GM08714 (cell line): ENCODE measurements at regions not wholly inside any gene's neighbourhood (a gene's known extent, or its start where the extent isn't known, plus 50 kb on each side); places are given as distances from the start of the nearest gene placed in this dataset.

Experiments
- H3K4me3 ChIP-seq: fragments of 200-500 bp; sonication (Bioruptor generic); 2 replicates; pipeline ENCODE4 v1.5.1; 2014; ENCODE audit warnings: mild to moderate bottlenecking, low read length, inconsistent platforms
- ZNF274 ChIP-seq: IDR thresholded peaks from 2 replicates; pipeline ENCODE4 v1.6.1; 2012; ENCODE audit warnings: mild to moderate bottlenecking, low read depth, low read length

DNA sequence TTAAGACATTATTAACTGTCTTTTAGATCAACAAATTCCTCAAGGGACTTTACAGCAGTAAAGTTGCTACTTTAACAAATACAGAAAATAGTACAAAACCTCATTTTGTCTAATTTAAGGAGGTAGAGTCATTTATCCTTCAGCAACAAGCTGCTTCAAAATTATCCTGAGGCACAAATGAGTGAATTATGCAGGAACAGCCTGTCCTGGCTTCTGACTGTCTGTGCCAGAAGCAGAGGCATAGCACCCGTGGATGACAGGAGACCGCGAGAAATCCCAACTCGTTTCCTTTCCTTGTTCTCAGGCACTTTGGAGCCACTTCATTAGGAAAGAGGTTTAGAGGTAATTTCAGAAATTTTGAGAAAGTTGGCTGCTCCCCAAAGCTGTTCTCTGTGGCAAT is 549.2 kb upstream of the BTBD3 start:
- no peak for TF ChIP-seq ZNF274
- H3K4me3 ChIP-seq = no peak overlapping the region

DNA sequence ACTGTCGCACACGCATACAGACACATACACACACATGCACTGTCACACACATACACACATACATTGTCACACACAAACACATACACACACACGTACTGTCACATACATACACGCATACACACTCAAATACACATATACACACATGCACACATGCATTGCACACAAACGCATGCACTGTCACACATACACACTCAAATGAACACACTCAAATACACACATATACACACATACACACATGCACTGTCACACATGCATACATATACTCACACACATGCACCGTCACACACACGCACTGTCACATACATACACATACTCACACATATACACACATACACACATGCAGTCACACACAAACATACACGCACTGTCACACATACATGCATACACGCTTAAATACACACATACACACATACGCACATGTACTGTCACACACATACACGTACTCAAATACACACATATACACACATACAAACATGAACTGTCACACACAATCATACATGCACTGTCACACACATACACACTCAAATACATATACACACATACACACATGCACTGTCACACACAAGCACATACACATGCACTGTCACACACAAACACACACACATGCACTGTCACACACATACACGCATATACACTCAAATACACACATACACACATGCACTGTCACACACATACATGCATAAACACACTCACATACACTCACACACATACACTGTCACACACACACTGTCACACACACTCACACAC is 548.6 kb upstream of the BTBD3 start:
- no peak for TF ChIP-seq ZNF274
- no peak overlapping the region for H3K4me3 ChIP-seq

DNA sequence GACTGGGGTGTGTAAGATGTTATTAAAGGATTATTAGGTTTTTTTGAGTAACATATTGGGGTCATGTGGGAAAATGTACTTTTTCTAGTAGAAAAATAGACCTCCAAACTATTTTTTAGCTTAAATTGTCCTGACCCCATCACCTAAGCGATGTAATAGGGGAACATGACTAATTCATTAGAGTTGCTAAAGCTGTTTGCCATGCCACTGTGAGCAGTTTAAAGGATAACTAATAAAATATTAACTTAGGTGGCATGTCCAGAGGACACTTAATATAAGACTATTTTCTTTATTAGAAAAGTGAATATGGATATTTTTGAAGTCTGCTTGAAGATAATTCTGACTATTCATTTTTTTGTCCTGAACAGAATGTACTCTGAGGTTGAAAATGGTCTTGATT is 545.9 kb upstream of the BTBD3 start:
- TF ChIP-seq ZNF274 = no peak
- no peak overlapping the region for H3K4me3 ChIP-seq

DNA sequence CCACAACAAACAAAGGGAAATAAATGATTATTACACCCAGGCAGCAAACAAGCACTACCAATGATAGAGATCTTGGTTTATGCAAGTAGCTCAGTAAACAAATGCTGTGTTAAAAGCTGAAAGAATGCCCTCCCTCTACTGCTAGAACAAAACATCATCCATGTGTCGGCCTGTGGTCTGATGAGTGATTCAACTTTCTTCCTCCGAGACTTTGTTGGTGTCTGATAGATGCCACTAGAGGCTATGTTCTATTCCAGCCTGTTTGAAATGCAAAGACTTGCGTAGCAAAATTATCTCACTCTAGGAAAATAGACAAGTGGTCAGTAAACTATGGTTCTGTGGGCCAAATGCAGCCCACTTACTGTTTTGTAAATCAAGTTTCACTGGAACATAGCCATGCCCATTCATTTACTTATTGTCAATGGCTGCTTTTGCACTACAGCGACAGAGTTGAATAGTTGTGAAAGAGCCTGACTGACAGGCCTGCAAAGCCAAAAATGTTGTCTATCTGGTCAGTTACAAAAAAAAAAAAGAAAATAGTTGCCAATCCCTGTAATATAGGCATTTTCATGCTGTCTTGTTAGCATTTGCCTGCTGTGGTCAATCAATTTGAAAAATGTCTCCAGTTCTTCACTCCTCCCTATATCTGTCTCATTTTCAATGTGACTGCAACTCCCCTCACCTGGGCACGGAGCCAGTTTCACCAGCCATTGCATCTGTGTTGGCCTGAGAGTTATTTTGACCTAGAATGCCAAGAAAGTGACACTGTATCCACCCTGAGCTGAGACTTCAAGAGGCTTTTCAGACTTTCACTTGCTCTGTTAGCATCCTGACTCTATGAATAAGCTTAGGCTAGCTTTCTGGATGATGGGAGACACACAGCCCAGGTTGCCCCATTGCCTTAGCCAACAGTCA is 544.6 kb upstream of the BTBD3 start:
- TF ChIP-seq ZNF274 = no peak
- H3K4me3 ChIP-seq = no peak overlapping the region

DNA sequence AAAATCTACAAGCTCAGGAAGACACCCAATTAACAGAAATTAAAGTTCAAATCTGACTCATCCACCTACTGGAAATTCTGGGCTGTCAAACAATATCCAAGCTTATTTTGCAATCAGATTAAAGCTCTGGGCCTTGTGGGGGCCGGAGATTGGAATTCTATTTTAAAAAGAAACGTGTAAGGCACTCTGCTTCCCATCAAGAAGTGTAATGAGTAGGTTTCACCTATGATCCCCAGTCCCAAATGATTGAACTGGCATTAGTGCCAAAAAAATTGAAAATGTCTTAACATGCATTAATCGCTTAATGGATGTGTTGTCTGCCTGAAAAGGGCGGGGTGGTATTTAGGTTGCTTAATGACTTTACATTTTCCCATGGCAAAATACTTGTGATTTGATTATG is 542.4 kb upstream of the BTBD3 start:
- H3K4me3 ChIP-seq = no peak overlapping the region
- TF ChIP-seq ZNF274 = no peak

DNA sequence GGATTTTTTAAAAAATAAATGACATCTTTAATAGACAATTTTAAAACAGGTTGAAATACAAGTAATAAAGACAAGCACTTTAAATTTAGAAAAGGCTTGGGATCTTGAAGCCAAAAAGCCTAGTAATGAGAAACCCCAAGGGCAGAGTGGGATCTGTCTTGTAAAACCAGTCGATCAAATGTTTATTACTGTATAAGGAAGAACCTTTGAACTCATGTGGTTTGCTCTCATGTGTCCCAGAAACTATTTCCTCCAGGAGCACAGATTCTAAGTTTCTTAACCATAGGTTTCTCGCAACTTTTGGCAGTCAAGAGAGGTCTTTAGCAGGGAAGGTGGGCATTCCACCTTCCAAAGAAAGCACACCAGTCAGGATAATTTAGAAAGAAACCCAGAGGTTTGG is 541.7 kb upstream of the BTBD3 start:
- no peak overlapping the region for H3K4me3 ChIP-seq
- TF ChIP-seq ZNF274 = no peak

DNA sequence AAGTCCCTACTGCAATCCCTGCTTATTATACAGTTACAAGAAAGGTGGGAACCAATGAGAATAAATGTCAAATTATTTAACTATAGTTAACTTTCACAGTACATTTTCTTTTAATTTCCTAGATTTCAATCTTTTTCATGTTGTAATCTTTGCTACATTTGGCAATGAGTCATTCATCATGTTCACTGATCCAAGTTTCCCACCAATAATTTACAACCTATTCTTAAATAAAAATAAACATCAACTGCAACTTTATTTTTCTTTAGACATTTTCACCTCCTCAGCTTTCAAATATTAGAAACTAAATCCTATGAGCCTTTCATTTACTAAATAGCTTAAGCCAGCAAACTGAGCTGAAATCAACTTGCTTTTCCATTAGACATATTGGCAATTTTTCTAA is 541.3 kb upstream of the BTBD3 start:
- TF ChIP-seq ZNF274 = no peak
- no peak overlapping the region for H3K4me3 ChIP-seq

DNA sequence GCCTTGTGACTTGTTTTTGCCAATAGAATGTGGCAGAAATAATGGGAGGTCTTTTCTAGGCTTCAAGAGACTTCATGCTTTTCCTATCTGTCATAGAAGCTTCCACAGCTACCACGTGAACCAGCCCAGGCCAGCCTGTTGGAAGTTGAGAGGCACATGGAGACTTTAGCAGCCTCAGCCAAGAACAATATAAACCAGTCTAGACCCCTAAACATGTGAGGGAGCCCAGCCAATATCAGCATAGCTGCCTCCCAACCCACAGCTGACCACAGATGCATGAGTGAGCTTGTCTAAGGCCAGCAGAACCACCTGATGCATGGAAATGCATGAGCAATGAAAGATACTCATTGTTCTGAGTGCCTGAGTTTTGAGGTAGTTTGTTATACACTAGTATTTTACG is 540.7 kb upstream of the BTBD3 start:
- TF ChIP-seq ZNF274 = no peak
- no peak overlapping the region for H3K4me3 ChIP-seq

DNA sequence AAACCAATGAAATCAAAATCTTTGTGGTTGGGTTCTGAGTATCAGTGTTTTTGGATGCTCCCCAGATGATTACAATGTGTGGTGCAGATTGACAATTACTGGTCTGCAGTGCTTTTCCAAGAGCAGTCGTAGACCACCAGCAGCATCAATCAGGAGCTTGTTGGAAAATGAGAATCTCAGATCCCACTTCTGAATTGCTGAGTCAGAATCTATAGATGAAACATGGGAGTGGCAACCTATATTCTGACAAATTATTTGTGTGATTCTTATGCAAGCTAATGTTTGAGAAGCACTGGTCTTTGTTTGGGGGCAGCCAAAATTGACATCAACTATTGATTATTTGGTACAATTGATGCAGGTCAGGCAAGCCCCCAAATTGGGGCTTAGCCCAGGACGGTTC is 539.9 kb upstream of the BTBD3 start:
- no peak for TF ChIP-seq ZNF274
- H3K4me3 ChIP-seq = no peak overlapping the region

DNA sequence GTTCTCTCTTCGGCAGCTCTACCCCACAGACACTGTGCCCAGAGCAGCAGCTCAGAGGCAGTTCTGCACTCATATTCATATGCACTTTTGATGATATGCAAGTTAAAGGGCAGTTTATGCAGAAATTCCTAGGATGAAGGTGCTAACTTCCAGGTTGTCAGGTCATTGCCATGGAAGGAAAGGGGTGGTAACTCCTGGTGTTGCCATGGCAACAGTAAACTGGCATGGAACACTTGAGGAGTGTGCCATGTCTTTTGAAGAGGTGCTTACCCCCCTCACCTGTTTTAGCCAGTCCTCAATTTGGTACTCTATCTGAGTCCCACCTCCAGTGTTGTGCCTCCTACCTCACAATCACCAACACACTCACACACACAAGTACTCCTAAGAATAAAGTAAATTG is 539.4 kb upstream of the BTBD3 start:
- no peak overlapping the region for H3K4me3 ChIP-seq
- no peak for TF ChIP-seq ZNF274

DNA sequence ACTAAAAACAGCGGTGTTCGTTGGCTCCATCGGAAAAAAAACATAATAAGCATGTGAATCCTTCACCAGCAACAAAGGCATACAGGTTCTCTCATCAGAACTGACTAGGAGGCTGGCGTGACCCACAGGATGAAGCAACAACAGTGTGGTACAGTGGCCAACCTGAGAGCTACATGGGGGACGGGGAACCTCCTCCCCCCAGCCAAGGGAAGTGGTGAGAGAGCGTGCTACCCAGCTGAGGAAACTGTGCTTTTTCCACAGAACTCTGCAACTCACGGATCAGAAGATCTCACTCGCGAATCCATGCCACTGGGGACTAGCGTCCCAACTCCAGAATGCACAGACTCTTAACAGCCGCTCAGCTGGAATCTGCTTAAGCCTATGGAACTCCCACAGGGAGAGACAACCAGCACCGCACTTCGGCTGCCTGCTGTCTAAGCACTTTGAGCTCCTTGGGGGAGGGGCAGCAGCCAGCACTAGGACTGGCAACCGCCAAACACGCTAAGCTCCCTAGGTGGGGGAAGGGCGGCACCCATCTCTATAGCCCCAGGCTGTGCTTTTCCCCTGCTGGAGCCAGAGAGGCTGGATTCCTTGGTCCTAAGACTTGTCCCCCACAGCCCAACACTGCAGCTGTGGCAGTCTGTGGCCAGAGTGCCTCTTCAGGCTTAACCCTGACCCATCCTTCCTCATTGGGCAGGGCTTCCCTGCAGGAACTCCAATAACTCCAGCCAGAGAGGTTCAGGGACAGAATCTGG is 538.3 kb upstream of the BTBD3 start:
- no peak overlapping the region for H3K4me3 ChIP-seq
- TF ChIP-seq ZNF274 = no peak

DNA sequence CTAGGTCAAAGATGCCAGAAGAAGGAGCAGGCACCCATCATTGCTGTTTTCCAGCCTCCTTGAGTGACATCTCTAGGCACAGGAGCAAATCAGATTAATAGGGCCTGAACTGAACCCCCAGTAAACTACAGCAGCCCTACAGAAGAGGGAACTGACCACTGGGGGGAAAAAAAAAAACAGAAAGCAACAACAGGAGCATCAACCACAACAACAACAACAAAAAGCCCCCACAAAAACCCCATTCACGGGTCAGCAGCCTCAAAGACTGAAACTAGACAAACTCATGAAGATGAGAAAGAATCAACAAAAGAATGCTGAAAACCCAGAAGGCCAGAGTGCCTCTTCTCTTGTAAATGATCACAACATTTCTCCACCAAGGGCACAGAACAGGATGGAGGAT is 537.4 kb upstream of the BTBD3 start:
- no peak overlapping the region for H3K4me3 ChIP-seq
- TF ChIP-seq ZNF274 = no peak

DNA sequence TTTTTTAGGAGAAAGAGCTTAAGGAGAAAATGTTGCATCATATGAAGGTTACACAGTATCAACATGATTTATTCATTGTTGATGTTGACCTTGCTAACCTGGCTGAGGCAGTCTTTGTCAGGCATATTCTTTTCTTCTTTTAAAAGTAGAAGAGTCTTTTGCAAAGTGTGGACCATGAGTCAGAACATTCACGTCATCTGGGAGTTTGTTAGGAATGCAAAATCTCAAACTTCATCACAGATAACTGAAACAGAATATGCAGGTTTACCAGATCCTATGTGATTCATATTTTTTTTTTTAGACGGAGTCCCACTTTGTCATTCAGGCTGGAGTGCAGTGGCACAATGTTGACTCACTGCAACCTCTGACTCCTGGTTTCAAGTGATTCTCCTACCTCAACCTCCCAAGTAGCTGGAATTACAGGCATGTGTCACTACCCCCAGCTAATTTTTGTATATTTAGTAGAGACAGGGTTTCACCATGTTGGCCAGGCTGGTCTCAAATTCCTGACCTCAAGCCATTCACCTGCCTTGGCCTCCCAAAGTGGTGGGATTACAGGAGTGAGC is 530.4 kb upstream of the BTBD3 start:
- no peak overlapping the region for H3K4me3 ChIP-seq
- no peak for TF ChIP-seq ZNF274

DNA sequence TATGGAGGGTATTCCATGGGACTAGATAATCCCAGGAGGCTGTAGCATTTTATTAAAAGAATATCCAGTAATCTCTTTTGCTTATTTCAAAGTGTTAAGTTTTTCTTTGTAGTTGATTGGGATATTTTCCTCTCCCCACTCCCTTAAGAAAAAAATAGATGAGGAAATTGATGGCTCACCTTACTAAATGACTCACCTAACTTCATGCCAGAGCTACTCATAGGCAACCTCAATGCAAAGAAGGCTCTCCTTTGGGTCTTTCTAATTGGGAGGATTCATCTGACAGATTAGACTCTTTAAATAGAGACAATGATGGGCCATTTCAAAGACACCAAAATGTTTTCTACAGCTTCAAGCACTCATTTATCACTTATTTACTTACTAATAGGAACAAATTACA is 528.5 kb upstream of the BTBD3 start:
- no peak overlapping the region for H3K4me3 ChIP-seq
- TF ChIP-seq ZNF274 = no peak
